ENCODE measurements at regions not wholly inside any gene's neighbourhood (a gene's known extent, or its start where the extent isn't known, plus 50 kb on each side); places are given as distances from the start of the nearest gene placed in this dataset.

- no peak; the same call in 2 of the 3 replicates for ATAC-seq
Observed at GRCh38 chr1:157403203-157403602, 149.1 kb downstream of the FCRL5 start.

GRCh38 chr1:157400766-157401165 lies 151.5 kb downstream of the FCRL5 start:
- no peak for TF ChIP-seq CSRNP3 (CRISPR knock-in tag; IDR thresholded peaks at IDR 0.05)
- no peak for TF ChIP-seq ISL1 (CRISPR knock-in tag; IDR thresholded peaks at IDR 0.05)
- TF ChIP-seq GLIS3 (CRISPR knock-in tag; IDR thresholded peaks at IDR 0.05) = no peak
- TF ChIP-seq ESRRG (CRISPR knock-in tag; IDR thresholded peaks at IDR 0.05) = no peak
- no peak for TF ChIP-seq CSDC2 (CRISPR knock-in tag; IDR thresholded peaks at IDR 0.05)
- no peak for TF ChIP-seq ZNF70 (CRISPR knock-in tag; IDR thresholded peaks at IDR 0.05)
- no peak for ATAC-seq

More at GRCh38 chr1:157403203-157403602, 149.1 kb downstream of the FCRL5 start:
- TF ChIP-seq RARB (CRISPR knock-in tag; IDR thresholded peaks at IDR 0.05) (no peak), BACH2 (CRISPR knock-in tag; IDR thresholded peaks at IDR 0.05; ENCODE audit: borderline replicate concordance) (no peak), ZC3H10 (CRISPR knock-in tag; IDR thresholded peaks at IDR 0.05) (no peak), TCF4 (CRISPR knock-in tag; IDR thresholded peaks at IDR 0.05; ENCODE audit: borderline replicate concordance) (no peak), GLIS3 (CRISPR knock-in tag; IDR thresholded peaks at IDR 0.05) (no peak), ZNF565 (CRISPR knock-in tag; conservative IDR thresholded peaks at IDR 0.05; ENCODE audit: low read depth) (no peak), CREB5 (CRISPR knock-in tag; IDR thresholded peaks at IDR 0.05; ENCODE audit: low read depth) (no peak), PPARA (CRISPR knock-in tag; IDR thresholded peaks at IDR 0.05; ENCODE audit: borderline replicate concordance) (no peak), ESRRG (CRISPR knock-in tag; IDR thresholded peaks at IDR 0.05) (no peak), TSHZ2 (CRISPR knock-in tag; IDR thresholded peaks at IDR 0.05) (no peak), ZFP3 (CRISPR knock-in tag; IDR thresholded peaks at IDR 0.05) (no peak), ARNTL (CRISPR knock-in tag; IDR thresholded peaks at IDR 0.05; ENCODE audit: borderline replicate concordance, low read depth) (no peak), SNAI2 (CRISPR knock-in tag; IDR thresholded peaks at IDR 0.05) (no peak), CSDC2 (CRISPR knock-in tag; IDR thresholded peaks at IDR 0.05) (no peak), ZNF70 (CRISPR knock-in tag; IDR thresholded peaks at IDR 0.05) (no peak), TOX (CRISPR knock-in tag; IDR thresholded peaks at IDR 0.05; ENCODE audit: borderline replicate concordance) (no peak)

- peak; percentile 45; the same call in 2 of the 3 replicates for ATAC-seq
- no peak for TF ChIP-seq CSDC2 (CRISPR knock-in tag; IDR thresholded peaks at IDR 0.05)
Observed at GRCh38 chr1:157399984-157400382, 152.3 kb downstream of the FCRL5 start.

GRCh38 chr1:157399343-157399983 lies 152.9 kb downstream of the FCRL5 start:
- TF ChIP-seq TOX (CRISPR knock-in tag; IDR thresholded peaks at IDR 0.05; ENCODE audit: borderline replicate concordance) (no peak), CSDC2 (CRISPR knock-in tag; IDR thresholded peaks at IDR 0.05) (no peak), ZFP3 (CRISPR knock-in tag; IDR thresholded peaks at IDR 0.05) (no peak), POU6F1 (CRISPR knock-in tag; IDR thresholded peaks at IDR 0.05; ENCODE audit: borderline replicate concordance, low read depth) (no peak), ZNF8 (CRISPR knock-in tag; IDR thresholded peaks at IDR 0.05) (no peak), ISL1 (CRISPR knock-in tag; IDR thresholded peaks at IDR 0.05) (no peak), SNAI2 (CRISPR knock-in tag; IDR thresholded peaks at IDR 0.05) (no peak), GLIS3 (CRISPR knock-in tag; IDR thresholded peaks at IDR 0.05) (no peak), OSR1 (CRISPR knock-in tag; IDR thresholded peaks at IDR 0.05) (no peak), ARNTL (CRISPR knock-in tag; IDR thresholded peaks at IDR 0.05; ENCODE audit: borderline replicate concordance, low read depth) (no peak), ZNF70 (CRISPR knock-in tag; IDR thresholded peaks at IDR 0.05) (no peak), ZNF565 (CRISPR knock-in tag; conservative IDR thresholded peaks at IDR 0.05; ENCODE audit: low read depth) (no peak), ESRRG (CRISPR knock-in tag; IDR thresholded peaks at IDR 0.05) (no peak), ZC3H10 (CRISPR knock-in tag; IDR thresholded peaks at IDR 0.05) (no peak), BACH2 (CRISPR knock-in tag; IDR thresholded peaks at IDR 0.05; ENCODE audit: borderline replicate concordance) (no peak), TCF4 (CRISPR knock-in tag; IDR thresholded peaks at IDR 0.05; ENCODE audit: borderline replicate concordance) (no peak)
- no peak for ATAC-seq

Data from SK-N-SH treated with all-trans-retinoic acid at 6 μM for 48 hours (cell line).